Mammary epithelial cell (primary cell): ENCODE measurements at regions not wholly inside any gene's neighbourhood (a gene's known extent, or its start where the extent isn't known, plus 50 kb on each side); places are given as distances from the start of the nearest gene placed in this dataset.

ENCODE experiments used
- EZH2 ChIP-seq: IDR thresholded peaks from 2 replicates; pipeline ENCODE4 v1.6.1; 2012; ENCODE audit warnings: low read length, inconsistent platforms, borderline replicate concordance
- TF ChIP-seq, protein P1 (sequence below), 2 donors: IDR thresholded peaks in 1 of 2; conservative IDR thresholded peaks in 1 of 2; 2 replicates each; pipeline ENCODE4 v1.5.1; 2011 to 2012; ENCODE audit warnings: inconsistent platforms in 2 of 2, low read length in 2 of 2, mild to moderate bottlenecking in 2 of 2, control low read depth in 1 of 2, low read depth in 1 of 2; ENCODE audit not compliant: insufficient read depth in 1 of 2; ENCODE audit errors: extremely low read depth in 1 of 2

DNA sequence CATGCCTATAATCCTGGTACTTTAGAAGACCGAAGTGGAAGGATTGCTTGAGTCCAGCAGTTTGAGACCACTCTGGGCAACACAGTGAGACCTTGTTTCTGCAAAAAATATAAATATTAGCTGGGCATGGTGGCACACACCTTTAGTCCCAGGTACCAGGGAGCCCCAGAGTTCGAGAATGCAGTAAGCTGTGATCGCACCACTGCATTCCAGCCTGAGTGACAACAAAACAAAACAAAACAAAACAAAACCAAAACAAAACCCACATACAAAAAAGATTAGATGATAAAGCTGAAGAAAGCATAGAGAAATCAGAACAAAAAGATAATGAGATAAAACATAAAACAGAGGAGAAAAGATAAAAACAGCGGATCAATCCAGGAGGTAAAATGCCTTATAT is 62.1 kb downstream of the TCF20 start:
- TF ChIP-seq, protein P1, sequence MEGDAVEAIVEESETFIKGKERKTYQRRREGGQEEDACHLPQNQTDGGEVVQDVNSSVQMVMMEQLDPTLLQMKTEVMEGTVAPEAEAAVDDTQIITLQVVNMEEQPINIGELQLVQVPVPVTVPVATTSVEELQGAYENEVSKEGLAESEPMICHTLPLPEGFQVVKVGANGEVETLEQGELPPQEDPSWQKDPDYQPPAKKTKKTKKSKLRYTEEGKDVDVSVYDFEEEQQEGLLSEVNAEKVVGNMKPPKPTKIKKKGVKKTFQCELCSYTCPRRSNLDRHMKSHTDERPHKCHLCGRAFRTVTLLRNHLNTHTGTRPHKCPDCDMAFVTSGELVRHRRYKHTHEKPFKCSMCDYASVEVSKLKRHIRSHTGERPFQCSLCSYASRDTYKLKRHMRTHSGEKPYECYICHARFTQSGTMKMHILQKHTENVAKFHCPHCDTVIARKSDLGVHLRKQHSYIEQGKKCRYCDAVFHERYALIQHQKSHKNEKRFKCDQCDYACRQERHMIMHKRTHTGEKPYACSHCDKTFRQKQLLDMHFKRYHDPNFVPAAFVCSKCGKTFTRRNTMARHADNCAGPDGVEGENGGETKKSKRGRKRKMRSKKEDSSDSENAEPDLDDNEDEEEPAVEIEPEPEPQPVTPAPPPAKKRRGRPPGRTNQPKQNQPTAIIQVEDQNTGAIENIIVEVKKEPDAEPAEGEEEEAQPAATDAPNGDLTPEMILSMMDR (conservative IDR thresholded peaks at IDR 0.05 in 1 of 2, IDR thresholded peaks at IDR 0.05 in 1 of 2; ENCODE audit: extremely low read depth in 1 of 2, insufficient read depth in 1 of 2, low read depth in 1 of 2, low read length in 2 of 2) = no peak
- TF ChIP-seq EZH2 = no peak
